Retinal pigment epithelial cell (primary cell): ENCODE measurements at regions not wholly inside any gene's neighbourhood (a gene's known extent, or its start where the extent isn't known, plus 50 kb on each side); places are given as distances from the start of the nearest gene placed in this dataset.
"Not testable (repeated sequence)": the region's sequence is repeated elsewhere in the genome, so short reads cannot be mapped to it uniquely, and the experiment has no call there.

ENCODE experiments used
- DNase-seq: peaks from one replicate; pipeline ENCODE4 v3.0.0-alpha.2; 2010; ENCODE audit warnings: low read depth
- H3K4me3 ChIP-seq: 2 replicates; pipeline ENCODE4 v1.5.1; 2011; ENCODE audit warnings: mild to moderate bottlenecking, low read length, control low read depth, moderate library complexity
- CTCF ChIP-seq: conservative IDR thresholded peaks from 2 replicates; pipeline ENCODE4 v1.5.1; 2011; ENCODE audit warnings: low read depth, low read length, control low read depth, inconsistent platforms

DNA sequence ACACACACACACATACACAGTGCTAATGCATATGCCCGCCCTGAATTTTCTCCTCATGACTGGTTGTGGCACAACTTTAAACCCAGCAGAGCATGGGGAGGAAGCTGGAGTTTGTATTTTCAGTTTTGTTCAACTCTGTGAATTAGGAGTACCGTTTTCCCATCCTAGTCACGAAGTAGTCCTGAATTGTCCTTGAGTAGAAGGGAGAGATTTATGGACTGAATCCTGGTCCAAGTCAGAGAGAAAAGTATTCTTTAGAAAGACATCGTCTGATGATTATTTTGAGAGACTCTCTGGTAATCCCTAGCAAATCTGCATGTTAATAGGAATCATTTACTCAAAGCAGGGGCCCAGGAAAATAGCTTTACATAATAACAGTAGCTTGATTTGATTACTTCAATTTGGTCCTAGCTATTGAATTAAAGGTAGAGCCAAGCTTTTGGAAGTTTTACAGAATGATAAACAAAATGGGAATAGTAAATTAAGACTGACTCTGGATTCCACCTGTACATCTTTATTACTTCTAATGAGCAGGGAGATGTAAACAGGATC lies 60.5 kb upstream of the OLIG2 start:
- H3K4me3 ChIP-seq: no peak overlapping the region
- DNase-seq: no peak
- TF ChIP-seq CTCF: no peak

- no peak for TF ChIP-seq CTCF
- no peak for DNase-seq
- H3K4me3 ChIP-seq: no peak overlapping the region
These were observed 59.6 kb upstream of the OLIG2 start for GRCh38 chr21:32966120-32966519.

DNA sequence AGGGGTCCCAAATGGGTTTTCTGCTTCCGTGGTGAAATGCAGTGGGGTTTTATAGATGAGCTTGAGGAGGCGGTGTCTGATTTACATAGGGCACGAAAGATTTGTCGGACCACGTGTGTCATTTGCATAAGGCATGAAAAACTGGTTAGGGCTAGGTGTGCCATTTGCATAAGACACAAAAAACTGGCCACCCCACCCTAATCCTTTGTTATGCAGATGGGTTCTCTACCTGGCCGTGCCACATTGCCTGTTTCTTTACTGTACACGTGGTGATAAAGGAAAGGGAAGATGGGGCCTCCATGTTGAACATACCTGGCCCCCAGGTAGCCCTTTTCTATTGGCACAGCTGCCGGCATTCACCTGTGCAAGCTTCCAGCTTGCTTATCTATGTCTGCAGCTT lies 57.6 kb upstream of the OLIG2 start:
- not testable (repeated sequence) for DNase-seq, H3K4me3 ChIP-seq

- TF ChIP-seq CTCF: no peak
- no peak overlapping the region for H3K4me3 ChIP-seq
- no peak for DNase-seq
These were observed 51.1 kb upstream of the OLIG2 start for GRCh38 chr21:32974653-32975052.

GRCh38 chr21:32975811-32976431 lies 49.8 kb upstream of the OLIG2 start:
- no peak for DNase-seq

More at GRCh38 chr21:32975811-32976431, 49.8 kb upstream of the OLIG2 start:
- no peak for TF ChIP-seq CTCF
- H3K4me3 ChIP-seq: no peak overlapping the region
